ENCODE measurements at regions not wholly inside any gene's neighbourhood (a gene's known extent, or its start where the extent isn't known, plus 50 kb on each side); places are given as distances from the start of the nearest gene placed in this dataset.

GRCh38 chr5:56522169-56522568, 289.0 kb upstream of the ANKRD55 start:
- H3K4me1 ChIP-seq: no peaks in the 10 kb centered on the region
- H3K9me3 ChIP-seq: no peaks in the 10 kb centered on the region
- H3K27me3 ChIP-seq: no peaks in the 10 kb centered on the region
- no peak overlapping the region for H3K27ac ChIP-seq
- intact Hi-C loops (cut with DNase I): no loop called here
- no peaks in the 10 kb centered on the region for H3K36me3 ChIP-seq
- no peak overlapping the region for H3K9ac ChIP-seq (ENCODE audit: low read depth in 2 of 2, low read length in 2 of 2)
- H3K4me3 ChIP-seq: no peak overlapping the region
- DNase-seq: no peak
- TF ChIP-seq CTCF (IDR thresholded peaks at IDR 0.05): no peak

DNA sequence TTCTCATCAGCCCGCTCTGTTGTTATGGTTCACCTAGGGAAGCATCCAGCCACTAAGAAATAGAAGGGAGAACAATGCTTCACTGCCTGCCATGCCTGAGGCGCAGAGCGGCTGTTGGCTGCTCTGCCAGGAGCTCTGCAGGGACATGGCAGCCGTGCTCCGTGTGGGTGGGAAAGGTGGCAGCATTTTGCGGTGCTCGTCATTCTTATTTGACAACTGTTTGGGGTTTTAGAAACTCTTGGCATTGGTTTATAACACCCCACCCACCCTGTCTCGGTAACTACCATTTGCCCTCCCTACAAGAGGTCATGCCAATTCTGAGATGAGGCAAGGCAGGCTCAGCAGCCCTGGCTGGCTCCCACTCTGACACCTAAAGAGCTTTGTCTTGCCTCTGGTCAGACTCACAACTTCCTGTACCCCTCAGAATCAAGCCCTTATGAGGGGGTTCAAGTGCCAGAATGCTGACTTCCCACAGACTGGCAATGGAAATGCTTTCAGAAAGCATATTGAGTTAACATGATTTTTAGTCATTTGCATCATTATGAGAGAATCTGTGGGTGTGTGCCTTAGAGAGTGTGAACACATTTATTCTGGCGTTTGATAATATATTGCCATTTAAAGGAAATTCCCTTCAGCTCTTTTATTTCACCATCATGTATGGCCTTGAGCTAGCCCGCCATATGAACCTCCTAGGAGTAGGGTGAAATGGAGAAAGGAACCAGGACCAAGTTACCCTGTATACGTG, 288.0 kb upstream of the ANKRD55 start:
- no peaks in the 10 kb centered on the region for H3K36me3 ChIP-seq
- no peaks in the 10 kb centered on the region for H3K9me3 ChIP-seq
- H3K4me1 ChIP-seq: no peaks in the 10 kb centered on the region
- intact Hi-C loops (cut with DNase I): no loop called here
- no peak overlapping the region for H3K27ac ChIP-seq
- no peaks in the 10 kb centered on the region for H3K27me3 ChIP-seq
- no peak overlapping the region for H3K4me3 ChIP-seq
- no peak overlapping the region for H3K9ac ChIP-seq (ENCODE audit: low read depth in 2 of 2, low read length in 2 of 2)
- TF ChIP-seq CTCF (IDR thresholded peaks at IDR 0.05): no peak
- DNase-seq: no peak

GRCh38 chr5:56518820-56519219, 285.7 kb upstream of the ANKRD55 start:
- no peaks in the 10 kb centered on the region for H3K36me3 ChIP-seq
- no peaks in the 10 kb centered on the region for H3K27me3 ChIP-seq
- no peak overlapping the region for H3K4me3 ChIP-seq
- H3K27ac ChIP-seq: no peak overlapping the region
- intact Hi-C loops (cut with DNase I): no loop called here
- H3K9me3 ChIP-seq: no peaks in the 10 kb centered on the region
- TF ChIP-seq CTCF (IDR thresholded peaks at IDR 0.05): no peak
- DNase-seq: no peak
- H3K4me1 ChIP-seq: no peaks in the 10 kb centered on the region
- no peak overlapping the region for H3K9ac ChIP-seq (ENCODE audit: low read depth in 2 of 2, low read length in 2 of 2)

DNA sequence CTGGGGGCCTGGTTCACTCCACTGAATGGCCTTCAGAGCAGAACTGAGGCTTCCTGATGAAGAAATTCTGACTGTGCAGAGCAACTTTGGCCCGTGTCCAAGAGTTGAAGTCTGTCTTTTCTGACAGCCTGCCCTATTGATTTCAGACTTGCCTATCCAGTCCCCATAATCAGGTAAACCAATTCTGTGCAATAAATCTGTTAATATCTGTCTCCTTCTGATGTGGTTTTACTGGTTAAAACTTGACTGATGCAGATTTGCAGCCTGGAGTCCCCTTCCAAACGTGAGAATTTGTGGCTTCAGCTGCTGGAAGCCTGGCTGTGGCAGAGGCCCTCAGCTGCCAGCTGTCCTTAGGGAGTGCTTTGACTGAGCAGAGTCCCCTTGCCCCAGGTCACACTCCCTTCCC, 283.9 kb upstream of the ANKRD55 start:
- DNase-seq: no peak
- no peaks in the 10 kb centered on the region for H3K36me3 ChIP-seq
- H3K27ac ChIP-seq: no peak overlapping the region
- H3K9me3 ChIP-seq: no peaks in the 10 kb centered on the region
- no peaks in the 10 kb centered on the region for H3K27me3 ChIP-seq
- no peak for TF ChIP-seq CTCF (IDR thresholded peaks at IDR 0.05)
- intact Hi-C loops (cut with DNase I): no loop called here
- H3K4me3 ChIP-seq: no peak overlapping the region
- H3K9ac ChIP-seq (ENCODE audit: low read depth in 2 of 2, low read length in 2 of 2): no peak overlapping the region
- no peaks in the 10 kb centered on the region for H3K4me1 ChIP-seq

DNA sequence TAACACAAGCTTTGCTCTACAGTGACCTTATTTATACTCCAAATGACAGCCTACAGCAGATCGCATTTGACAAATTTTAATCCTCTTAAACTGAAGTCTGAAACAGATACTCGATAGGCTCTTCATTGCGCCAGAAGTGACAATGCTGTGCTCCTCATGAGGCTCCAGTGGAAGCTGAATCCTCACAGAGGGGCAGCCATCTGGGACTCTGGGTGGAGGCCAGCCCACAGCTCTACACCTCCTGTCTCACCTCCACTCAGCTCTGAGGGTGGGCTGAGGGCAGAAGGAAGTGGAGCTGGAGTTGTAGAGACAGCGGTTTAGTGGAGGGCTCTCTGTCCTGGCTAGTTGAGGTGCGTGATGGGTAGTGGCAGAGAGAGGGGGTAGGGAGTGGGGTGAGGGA, 283.3 kb upstream of the ANKRD55 start:
- Histone ChIP-seq H3K4me3 (no peak overlapping the region), H3K27me3 (no peaks in the 10 kb centered on the region), H3K27ac (no peak overlapping the region), H3K36me3 (no peaks in the 10 kb centered on the region), H3K4me1 (no peaks in the 10 kb centered on the region), H3K9ac (ENCODE audit: low read depth in 2 of 2, low read length in 2 of 2) (no peak overlapping the region), H3K9me3 (no peaks in the 10 kb centered on the region)
- TF ChIP-seq CTCF (IDR thresholded peaks at IDR 0.05): no peak
- intact Hi-C loops (cut with DNase I): no loop called here
- DNase-seq: no peak

Data from colonic mucosa (tissue), 4 donors.